Stomach (tissue), 4 donors: ENCODE measurements at regions not wholly inside any gene's neighbourhood (a gene's known extent, or its start where the extent isn't known, plus 50 kb on each side); places are given as distances from the start of the nearest gene placed in this dataset.
"Not testable (repeated sequence)": the region's sequence is repeated elsewhere in the genome, so short reads cannot be mapped to it uniquely, and the experiment has no call there.

Source experiments
- CTCF ChIP-seq, 7 experiments: fragments of 450-650 bp in 4 of 7; fragments of 200-600 bp in 3 of 7; sonication (generic) in 3 of 7; IDR thresholded peaks; one replicate each; pipeline ENCODE4 v1.5.1; 2016 to 2019; ENCODE audit warnings: antibody characterized with exemption in 7 of 7, control low read depth in 2 of 7, mild to moderate bottlenecking in 1 of 7
- POLR2A ChIP-seq, 4 donors: fragments of 450-650 bp; IDR thresholded peaks; one replicate each; pipeline ENCODE4 v1.6.1; 2016; ENCODE audit warnings: antibody characterized with exemption in 4 of 4, control low read depth in 2 of 4, mild to moderate bottlenecking in 1 of 4, moderate library complexity in 1 of 4

GRCh38 chr16:29270033-29270432 lies 136.5 kb downstream of the NPIPB11 start:
- not testable (repeated sequence) for TF ChIP-seq CTCF, POLR2A (IDR thresholded peaks at IDR 0.05)
